ENCODE measurements at regions not wholly inside any gene's neighbourhood (a gene's known extent, or its start where the extent isn't known, plus 50 kb on each side); places are given as distances from the start of the nearest gene placed in this dataset.

GRCh38 chr4:38289553-38289952 lies 329.4 kb downstream of the PTTG2 start:
- Histone ChIP-seq H3K27me3 (ENCODE audit: insufficient read depth, poor library complexity, severe bottlenecking) (no peaks in the 10 kb centered on the region), H3K27ac (replicated peaks) (no peak overlapping the region), H3K4me3 (replicated peaks; ENCODE audit: insufficient read depth, low read length) (no peak overlapping the region)
- DNase-seq (ENCODE audit: low read depth in 1 of 2, low spot score in 1 of 2) = no peak
- TF ChIP-seq CTCF (IDR thresholded peaks at IDR 0.05; ENCODE audit: insufficient read depth, low read length) (no peak), POLR2AphosphoS5 (IDR thresholded peaks at IDR 0.05; ENCODE audit: low read depth) (no peak), SPI1 (IDR thresholded peaks at IDR 0.05; ENCODE audit: borderline replicate concordance, low read depth) (no peak), GABPA (IDR thresholded peaks at IDR 0.05; ENCODE audit: low read depth) (no peak)
- TF ChIP-seq, protein P1, sequence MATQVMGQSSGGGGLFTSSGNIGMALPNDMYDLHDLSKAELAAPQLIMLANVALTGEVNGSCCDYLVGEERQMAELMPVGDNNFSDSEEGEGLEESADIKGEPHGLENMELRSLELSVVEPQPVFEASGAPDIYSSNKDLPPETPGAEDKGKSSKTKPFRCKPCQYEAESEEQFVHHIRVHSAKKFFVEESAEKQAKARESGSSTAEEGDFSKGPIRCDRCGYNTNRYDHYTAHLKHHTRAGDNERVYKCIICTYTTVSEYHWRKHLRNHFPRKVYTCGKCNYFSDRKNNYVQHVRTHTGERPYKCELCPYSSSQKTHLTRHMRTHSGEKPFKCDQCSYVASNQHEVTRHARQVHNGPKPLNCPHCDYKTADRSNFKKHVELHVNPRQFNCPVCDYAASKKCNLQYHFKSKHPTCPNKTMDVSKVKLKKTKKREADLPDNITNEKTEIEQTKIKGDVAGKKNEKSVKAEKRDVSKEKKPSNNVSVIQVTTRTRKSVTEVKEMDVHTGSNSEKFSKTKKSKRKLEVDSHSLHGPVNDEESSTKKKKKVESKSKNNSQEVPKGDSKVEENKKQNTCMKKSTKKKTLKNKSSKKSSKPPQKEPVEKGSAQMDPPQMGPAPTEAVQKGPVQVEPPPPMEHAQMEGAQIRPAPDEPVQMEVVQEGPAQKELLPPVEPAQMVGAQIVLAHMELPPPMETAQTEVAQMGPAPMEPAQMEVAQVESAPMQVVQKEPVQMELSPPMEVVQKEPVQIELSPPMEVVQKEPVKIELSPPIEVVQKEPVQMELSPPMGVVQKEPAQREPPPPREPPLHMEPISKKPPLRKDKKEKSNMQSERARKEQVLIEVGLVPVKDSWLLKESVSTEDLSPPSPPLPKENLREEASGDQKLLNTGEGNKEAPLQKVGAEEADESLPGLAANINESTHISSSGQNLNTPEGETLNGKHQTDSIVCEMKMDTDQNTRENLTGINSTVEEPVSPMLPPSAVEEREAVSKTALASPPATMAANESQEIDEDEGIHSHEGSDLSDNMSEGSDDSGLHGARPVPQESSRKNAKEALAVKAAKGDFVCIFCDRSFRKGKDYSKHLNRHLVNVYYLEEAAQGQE (IDR thresholded peaks at IDR 0.05; ENCODE audit: insufficient replicate concordance, low read depth) = no peak

GRCh38 chr4:38290366-38290765 lies 330.2 kb downstream of the PTTG2 start:
- H3K4me3 ChIP-seq (replicated peaks; ENCODE audit: insufficient read depth, low read length) = no peak overlapping the region
- DNase-seq (ENCODE audit: low read depth in 1 of 2, low spot score in 1 of 2) = no peak
- no peaks in the 10 kb centered on the region for H3K27me3 ChIP-seq (ENCODE audit: insufficient read depth, poor library complexity, severe bottlenecking)
- TF ChIP-seq, protein P1 (IDR thresholded peaks at IDR 0.05; ENCODE audit: insufficient replicate concordance, low read depth) = no peak
- no peak for TF ChIP-seq CTCF (IDR thresholded peaks at IDR 0.05; ENCODE audit: insufficient read depth, low read length)
- no peak for TF ChIP-seq SPI1 (IDR thresholded peaks at IDR 0.05; ENCODE audit: borderline replicate concordance, low read depth)
- TF ChIP-seq GABPA (IDR thresholded peaks at IDR 0.05; ENCODE audit: low read depth) = no peak
- TF ChIP-seq POLR2AphosphoS5 (IDR thresholded peaks at IDR 0.05; ENCODE audit: low read depth) = no peak
- no peak overlapping the region for H3K27ac ChIP-seq (replicated peaks)

DNA sequence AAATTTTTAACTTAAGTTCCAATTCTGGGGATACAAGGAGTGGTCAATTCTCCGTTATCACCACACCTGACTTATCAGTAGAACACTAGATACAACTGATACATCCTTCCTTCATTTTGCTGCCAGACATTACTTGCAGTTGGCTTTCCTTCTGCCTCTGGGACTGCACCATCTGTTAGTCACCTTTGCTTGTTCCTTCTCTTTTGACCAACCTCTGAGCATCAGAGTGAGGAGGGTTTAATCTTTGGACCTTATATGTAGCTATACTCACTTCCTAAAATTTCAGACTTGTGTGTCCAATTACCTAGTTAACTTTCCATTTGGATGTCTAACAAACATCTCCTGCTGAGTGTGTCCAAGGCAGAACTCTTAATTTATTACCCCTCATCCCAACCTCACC lies 330.7 kb downstream of the PTTG2 start:
- no peak for TF ChIP-seq SPI1 (IDR thresholded peaks at IDR 0.05; ENCODE audit: borderline replicate concordance, low read depth)
- no peak for TF ChIP-seq POLR2AphosphoS5 (IDR thresholded peaks at IDR 0.05; ENCODE audit: low read depth)
- TF ChIP-seq CTCF (IDR thresholded peaks at IDR 0.05; ENCODE audit: insufficient read depth, low read length) = no peak
- TF ChIP-seq, protein P1 (IDR thresholded peaks at IDR 0.05; ENCODE audit: insufficient replicate concordance, low read depth) = no peak
- TF ChIP-seq GABPA (IDR thresholded peaks at IDR 0.05; ENCODE audit: low read depth) = no peak
- Histone ChIP-seq H3K27me3 (ENCODE audit: insufficient read depth, poor library complexity, severe bottlenecking) (no peaks in the 10 kb centered on the region), H3K4me3 (replicated peaks; ENCODE audit: insufficient read depth, low read length) (no peak overlapping the region), H3K27ac (replicated peaks) (no peak overlapping the region)
- no peak for DNase-seq (ENCODE audit: low read depth in 1 of 2, low spot score in 1 of 2)

Data from HL-60 (cell line).